ENCODE measurements at regions not wholly inside any gene's neighbourhood (a gene's known extent, or its start where the extent isn't known, plus 50 kb on each side); places are given as distances from the start of the nearest gene placed in this dataset.

DNA sequence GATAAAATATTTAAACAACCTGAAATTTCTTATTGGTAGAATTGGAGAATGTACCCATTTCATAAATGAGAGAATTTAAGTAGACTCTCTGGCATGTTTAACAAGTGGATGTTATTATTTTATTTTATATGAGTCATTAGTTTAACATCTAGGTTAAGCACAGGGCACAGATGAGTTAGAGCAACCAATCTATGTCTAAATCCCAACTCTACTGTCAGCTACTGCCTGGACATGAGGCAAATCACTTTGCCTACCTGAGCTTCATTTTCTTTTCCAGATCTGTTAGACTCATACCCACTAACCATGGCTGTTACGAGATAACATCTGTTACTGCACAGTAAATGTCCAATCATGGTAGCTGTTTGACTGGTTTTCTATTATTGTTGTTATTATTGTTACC lies 251.1 kb downstream of the INHBA start:
- no peak for TF ChIP-seq POLR2A (IDR thresholded peaks at IDR 0.05)
- TF ChIP-seq, protein P1, sequence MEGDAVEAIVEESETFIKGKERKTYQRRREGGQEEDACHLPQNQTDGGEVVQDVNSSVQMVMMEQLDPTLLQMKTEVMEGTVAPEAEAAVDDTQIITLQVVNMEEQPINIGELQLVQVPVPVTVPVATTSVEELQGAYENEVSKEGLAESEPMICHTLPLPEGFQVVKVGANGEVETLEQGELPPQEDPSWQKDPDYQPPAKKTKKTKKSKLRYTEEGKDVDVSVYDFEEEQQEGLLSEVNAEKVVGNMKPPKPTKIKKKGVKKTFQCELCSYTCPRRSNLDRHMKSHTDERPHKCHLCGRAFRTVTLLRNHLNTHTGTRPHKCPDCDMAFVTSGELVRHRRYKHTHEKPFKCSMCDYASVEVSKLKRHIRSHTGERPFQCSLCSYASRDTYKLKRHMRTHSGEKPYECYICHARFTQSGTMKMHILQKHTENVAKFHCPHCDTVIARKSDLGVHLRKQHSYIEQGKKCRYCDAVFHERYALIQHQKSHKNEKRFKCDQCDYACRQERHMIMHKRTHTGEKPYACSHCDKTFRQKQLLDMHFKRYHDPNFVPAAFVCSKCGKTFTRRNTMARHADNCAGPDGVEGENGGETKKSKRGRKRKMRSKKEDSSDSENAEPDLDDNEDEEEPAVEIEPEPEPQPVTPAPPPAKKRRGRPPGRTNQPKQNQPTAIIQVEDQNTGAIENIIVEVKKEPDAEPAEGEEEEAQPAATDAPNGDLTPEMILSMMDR (IDR thresholded peaks at IDR 0.05 in 8 of 11, conservative IDR thresholded peaks at IDR 0.05 in 3 of 11), result no peak
- TF ChIP-seq POLR2AphosphoS5 (IDR thresholded peaks at IDR 0.05), result no peak
